SH-SY5Y (cell line): ENCODE measurements at regions not wholly inside any gene's neighbourhood (a gene's known extent, or its start where the extent isn't known, plus 50 kb on each side); places are given as distances from the start of the nearest gene placed in this dataset.

Experiments
- GATA2 ChIP-seq: IDR thresholded peaks from 2 replicates; pipeline ENCODE4 v1.6.1; 2011; ENCODE audit warnings: mild to moderate bottlenecking, low read depth, low read length
- GATA3 ChIP-seq: IDR thresholded peaks from 2 replicates; pipeline ENCODE4 v1.6.1; 2011; ENCODE audit warnings: low read depth, mild to moderate bottlenecking, low read length, moderate library complexity

GRCh38 chr2:133768658-133769435, 200.6 kb upstream of the NCKAP5 start:
- TF ChIP-seq GATA3, result no peak
- TF ChIP-seq GATA2, result no peak
